IMR-90 (cell line): ENCODE measurements at regions not wholly inside any gene's neighbourhood (a gene's known extent, or its start where the extent isn't known, plus 50 kb on each side); places are given as distances from the start of the nearest gene placed in this dataset.

Source experiments
- ATAC-seq: fragments of 200-7000 bp; cut with Tn5 transposase; 2 replicates; pipeline ENCODE4 v1.9.1; 2020; ENCODE audit warnings: low read depth, mild to moderate bottlenecking, moderate library complexity
- BruUV-seq: library from RNA; stranded (reverse); fragments of 400-500 nt; replicated peaks from 2 replicates; lab custom pipeline; 2021; lab: Mats Ljungman, UMichigan
- CTCF ChIA-PET: fragments of 300-600 bp; formaldehyde crosslinking; extraction: SDS; loops from one replicate; lab custom pipeline; 2021; ENCODE audit warnings: antibody characterized with exemption; lab: Yijun Ruan, JAX
- POLR2A ChIA-PET: fragments of 300-600 bp; sonication (Branson Sonifier 250); formaldehyde crosslinking; loops from one replicate; lab custom pipeline; 2022; ENCODE audit warnings: antibody characterized with exemption; ENCODE audit not compliant: unreplicated experiment; lab: Charles Lee
- DNase-seq: peaks from one replicate; pipeline ENCODE4 v3.0.0; 2013
- H2AFZ ChIP-seq: replicated peaks from 2 replicates; pipeline ENCODE3; 2013; ENCODE audit warnings: low read length, mild to moderate bottlenecking; ENCODE audit not compliant: poor library complexity
- H2AK5ac ChIP-seq: 2 replicates; pipeline ENCODE4 v1.6.1; 2013; ENCODE audit warnings: low read depth, low read length, inconsistent platforms
- H2AK9ac ChIP-seq: replicated peaks from 2 replicates; pipeline ENCODE3; 2013; ENCODE audit warnings: mild to moderate bottlenecking, low read depth, low read length, moderate library complexity; ENCODE audit not compliant: poor library complexity
- H2BK120ac ChIP-seq: 2 replicates; pipeline ENCODE4 v1.6.1; 2013; ENCODE audit warnings: low read depth, low read length, inconsistent platforms
- H2BK15ac ChIP-seq: 3 replicates; pipeline ENCODE4 v1.6.1; 2013; ENCODE audit warnings: low read depth, low read length, inconsistent platforms
- H2BK20ac ChIP-seq: 2 replicates; pipeline ENCODE4 v1.6.1; 2013; ENCODE audit warnings: low read depth, mild to moderate bottlenecking, inconsistent platforms, low read length, moderate library complexity
- H2BK5ac ChIP-seq: 2 replicates; pipeline ENCODE4 v1.6.1; 2013; ENCODE audit warnings: mild to moderate bottlenecking, low read depth, low read length, inconsistent platforms; ENCODE audit not compliant: poor library complexity, severe bottlenecking
- H3K14ac ChIP-seq: replicated peaks from 2 replicates; pipeline ENCODE4 v1.6.1; 2013; ENCODE audit warnings: low read depth, low read length, inconsistent platforms
- H3K18ac ChIP-seq: 2 replicates; pipeline ENCODE4 v1.6.1; 2013; ENCODE audit warnings: low read depth, low read length, control low read depth
- H3K23ac ChIP-seq: 2 replicates; pipeline ENCODE4 v1.6.1; 2013; ENCODE audit warnings: low read depth, low read length, inconsistent platforms
- H3K27ac ChIP-seq: 2 replicates; pipeline ENCODE4 v1.5.1; 2013; ENCODE audit warnings: mild to moderate bottlenecking, control low read depth, low read length; ENCODE audit not compliant: insufficient read depth
- H3K27me3 ChIP-seq: 2 replicates; pipeline ENCODE4 v1.6.1; 2013; ENCODE audit warnings: low read length; ENCODE audit not compliant: control insufficient read depth, insufficient read depth
- H3K36me3 ChIP-seq: 2 replicates; pipeline ENCODE4 v1.6.1; 2013; ENCODE audit warnings: low read length, mixed read lengths; ENCODE audit not compliant: control insufficient read depth, insufficient read depth
- H3K4ac ChIP-seq: 2 replicates; pipeline ENCODE4 v1.6.1; 2013; ENCODE audit warnings: low read depth, low read length, inconsistent platforms
- H3K4me1 ChIP-seq: 2 replicates; pipeline ENCODE4 v1.6.1; 2013; ENCODE audit warnings: low read length, mixed read lengths; ENCODE audit not compliant: control insufficient read depth, insufficient read depth
- H3K4me2 ChIP-seq: 2 replicates; pipeline ENCODE4 v1.6.1; 2013; ENCODE audit warnings: low read depth, mild to moderate bottlenecking, control low read depth, low read length, moderate library complexity
- H3K4me3 ChIP-seq: 2 replicates; pipeline ENCODE4 v1.5.1; 2013; ENCODE audit warnings: low read depth, mild to moderate bottlenecking, control low read depth, low read length, moderate library complexity; ENCODE audit not compliant: insufficient read depth
- H3K56ac ChIP-seq: 2 replicates; pipeline ENCODE4 v1.6.1; 2013; ENCODE audit warnings: low read length, inconsistent platforms; ENCODE audit not compliant: insufficient read depth; ENCODE audit errors: extremely low read depth
- H3K79me1 ChIP-seq, 2 experiments: 2 replicates each; pipeline ENCODE4 v1.6.1; 2013; ENCODE audit warnings: low read length in 2 of 2, inconsistent platforms in 1 of 2, low read depth in 1 of 2
- H3K9ac ChIP-seq: 2 replicates; pipeline ENCODE4 v1.6.1; 2013; ENCODE audit warnings: low read depth, low read length, control low read depth
- H3K9me1 ChIP-seq: 2 replicates; pipeline ENCODE4 v1.6.1; 2013; ENCODE audit warnings: low read length, inconsistent platforms; ENCODE audit not compliant: insufficient read depth
- H3K9me3 ChIP-seq: 2 replicates; pipeline ENCODE4 v1.6.1; 2013; ENCODE audit warnings: low read length; ENCODE audit not compliant: control insufficient read depth, insufficient read depth
- H4K20me1 ChIP-seq: 2 replicates; pipeline ENCODE4 v1.6.1; 2013; ENCODE audit warnings: low read length, inconsistent platforms; ENCODE audit not compliant: insufficient read depth
- H4K5ac ChIP-seq: 2 replicates; pipeline ENCODE4 v1.6.1; 2013; ENCODE audit warnings: mild to moderate bottlenecking, low read depth, low read length, control low read depth
- H4K8ac ChIP-seq, 2 experiments: 2 replicates each; pipeline ENCODE4 v1.6.1; 2013; ENCODE audit warnings: low read depth in 2 of 2, low read length in 2 of 2, control low read depth in 1 of 2, inconsistent platforms in 1 of 2
- H4K91ac ChIP-seq: 2 replicates; pipeline ENCODE4 v1.6.1; 2013; ENCODE audit warnings: low read depth, low read length, inconsistent platforms; ENCODE audit not compliant: insufficient read depth
- BHLHE40 ChIP-seq: fragments of 150-350 bp; IDR thresholded peaks from 2 replicates; pipeline ENCODE4 v1.6.1; 2016; ENCODE audit warnings: mild to moderate bottlenecking, low read depth, low read length
- CEBPB ChIP-seq: IDR thresholded peaks from 2 replicates; pipeline ENCODE4 v1.6.1; 2012; ENCODE audit warnings: low read depth, low read length, improper control_type of control experiment
- CHD1 ChIP-seq: IDR thresholded peaks from 2 replicates; pipeline ENCODE4 v1.6.1; 2012; ENCODE audit warnings: low read depth, low read length, improper control_type of control experiment
- CTCF ChIP-seq: conservative IDR thresholded peaks from 2 replicates; pipeline ENCODE4 v1.5.1; 2012; ENCODE audit warnings: mild to moderate bottlenecking, low read depth, low read length, improper control_type of control experiment
- FOS ChIP-seq: fragments of 150-350 bp; IDR thresholded peaks from 2 replicates; pipeline ENCODE4 v1.6.1; 2016; ENCODE audit warnings: low read depth, low read length
- MAFK ChIP-seq: IDR thresholded peaks from 2 replicates; pipeline ENCODE4 v1.6.1; 2012; ENCODE audit warnings: low read depth, low read length, improper control_type of control experiment
- MAZ ChIP-seq: IDR thresholded peaks from 2 replicates; pipeline ENCODE4 v1.6.1; 2012; ENCODE audit warnings: low read depth, mild to moderate bottlenecking, low read length, improper control_type of control experiment, moderate library complexity, borderline replicate concordance
- MXI1 ChIP-seq: IDR thresholded peaks from 2 replicates; pipeline ENCODE4 v1.6.1; 2012; ENCODE audit warnings: low read depth, mild to moderate bottlenecking, low read length, moderate library complexity, borderline replicate concordance
- SMC3 ChIP-seq: fragments of 150-350 bp; IDR thresholded peaks from 2 replicates; pipeline ENCODE4 v1.6.1; 2016; ENCODE audit warnings: low read depth, mild to moderate bottlenecking, antibody characterized with exemption, low read length, moderate library complexity
- USF2 ChIP-seq: fragments of 150-350 bp; IDR thresholded peaks from 2 replicates; pipeline ENCODE4 v1.6.1; 2017; ENCODE audit warnings: mild to moderate bottlenecking, antibody characterized with exemption, low read length, low read depth
- WGBS, 2 experiments: methylation state at CpG; one replicate each; pipeline versions ENCODE4 v1.1.5 to v1.1.7; 2013; ENCODE audit warnings: missing lambda C conversion rate in 2 of 2; ENCODE audit not compliant: insufficient read length in 1 of 2; ENCODE audit errors: extremely low coverage in 2 of 2; 5-methylcytosine and 5-hydroxymethylcytosine counted together
- dilution Hi-C: fragments of 300-500 bp; cut with HindIII; formaldehyde crosslinking; loops from one replicate; pipeline ENCODE4 v1.14.3; 2018; ENCODE audit warnings: low sequenced_read_pairs; ENCODE audit not compliant: unreplicated experiment
- in situ Hi-C: fragments of 300-500 bp; cut with MboI; formaldehyde crosslinking; loops from 3 replicates; pipeline ENCODE4 v1.14.3; 2019; ENCODE audit warnings: low sequenced_read_pairs, inconsistent platforms, mixed read lengths
- intact Hi-C: fragments of 100-400 bp; cut with micrococcal nuclease; formaldehyde crosslinking; loops from 2 replicates; pipeline ENCODE4 v1.10.0; 2022
- TF ChIP-seq, protein P1 (sequence below): fragments of 150-350 bp; IDR thresholded peaks from 2 replicates; pipeline ENCODE4 v1.6.1; 2016; ENCODE audit warnings: low read depth, mild to moderate bottlenecking, low read length, moderate library complexity, borderline replicate concordance

DNA sequence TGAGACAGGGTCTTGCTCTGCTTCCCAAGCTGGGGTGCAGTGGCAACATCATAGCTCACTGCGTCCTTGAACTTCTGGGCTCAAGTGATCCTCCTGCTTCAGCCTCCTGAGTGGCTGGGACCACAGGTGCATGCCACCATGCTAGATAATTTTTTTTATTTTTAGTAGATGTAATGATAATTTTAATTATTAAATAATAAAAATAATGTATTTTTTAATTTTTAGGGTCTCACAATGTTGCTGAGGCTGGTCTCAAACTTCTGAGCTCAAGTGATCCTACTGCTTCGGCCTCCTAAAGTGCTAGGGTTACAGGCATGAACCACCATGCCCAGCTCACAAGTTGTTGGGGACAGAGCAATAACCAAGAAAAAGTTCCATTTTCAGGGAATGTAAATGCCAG is 138.0 kb upstream of the RALGAPA2 start:
- no peaks in the 10 kb centered on the region for H4K20me1 ChIP-seq
- no peak overlapping the region for H3K27ac ChIP-seq
- H4K5ac ChIP-seq = no peak overlapping the region
- no peak overlapping the region for H2AK5ac ChIP-seq
- dilution Hi-C loops = no loop called here
- no peaks in the 10 kb centered on the region for H3K27me3 ChIP-seq
- no peaks in the 10 kb centered on the region for H3K4me1 ChIP-seq
- no peak overlapping the region for H3K56ac ChIP-seq
- H3K9me1 ChIP-seq = no peaks in the 10 kb centered on the region
- no TSS peak for BruUV-seq
- no peak overlapping the region for H3K9ac ChIP-seq
- no peak overlapping the region for H2AFZ ChIP-seq
- H3K9me3 ChIP-seq = no peaks in the 10 kb centered on the region
- 50% methylated on average over 1 of the region's 2 CpGs; no CpG with 5 or more reads in 1 of the 2 experiments for WGBS, 2 experiments
- intact Hi-C loops = no loop called here
- H2AK9ac ChIP-seq = no peak overlapping the region
- no peak overlapping the region for H2BK20ac ChIP-seq
- H4K91ac ChIP-seq = no peak overlapping the region
- TF ChIP-seq, protein P1, sequence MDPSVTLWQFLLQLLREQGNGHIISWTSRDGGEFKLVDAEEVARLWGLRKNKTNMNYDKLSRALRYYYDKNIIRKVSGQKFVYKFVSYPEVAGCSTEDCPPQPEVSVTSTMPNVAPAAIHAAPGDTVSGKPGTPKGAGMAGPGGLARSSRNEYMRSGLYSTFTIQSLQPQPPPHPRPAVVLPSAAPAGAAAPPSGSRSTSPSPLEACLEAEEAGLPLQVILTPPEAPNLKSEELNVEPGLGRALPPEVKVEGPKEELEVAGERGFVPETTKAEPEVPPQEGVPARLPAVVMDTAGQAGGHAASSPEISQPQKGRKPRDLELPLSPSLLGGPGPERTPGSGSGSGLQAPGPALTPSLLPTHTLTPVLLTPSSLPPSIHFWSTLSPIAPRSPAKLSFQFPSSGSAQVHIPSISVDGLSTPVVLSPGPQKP = no peak
- TF ChIP-seq CTCF (no peak), MAZ (no peak), USF2 (no peak), MAFK (no peak), MXI1 (no peak), SMC3 (no peak), BHLHE40 (no peak), CHD1 (no peak), CEBPB (no peak), FOS (no peak)
- H3K18ac ChIP-seq = no peak overlapping the region
- in situ Hi-C loops = loop anchor here (25.0 kb wide), 1 partner anchor 387 kb away; no protein-coding TSS in a partner anchor
- H4K8ac ChIP-seq = no peak overlapping the region
- H2BK120ac ChIP-seq = no peak overlapping the region
- no peak overlapping the region for H3K4ac ChIP-seq
- no peak overlapping the region for H3K23ac ChIP-seq
- DNase-seq = no peak
- H3K79me1 ChIP-seq = no peaks in the 10 kb centered on the region
- H3K36me3 ChIP-seq = no peaks in the 10 kb centered on the region
- no peak overlapping the region for H3K4me2 ChIP-seq
- ChIA-PET CTCF (no interaction called here), POLR2A (no interaction called here)
- H2BK5ac ChIP-seq = no peak overlapping the region
- no peak overlapping the region for H3K14ac ChIP-seq
- H2BK15ac ChIP-seq = no peak overlapping the region
- ATAC-seq = no peak
- H3K4me3 ChIP-seq = no peak overlapping the region
